ENCODE measurements at regions not wholly inside any gene's neighbourhood (a gene's known extent, or its start where the extent isn't known, plus 50 kb on each side); places are given as distances from the start of the nearest gene placed in this dataset.

DNA sequence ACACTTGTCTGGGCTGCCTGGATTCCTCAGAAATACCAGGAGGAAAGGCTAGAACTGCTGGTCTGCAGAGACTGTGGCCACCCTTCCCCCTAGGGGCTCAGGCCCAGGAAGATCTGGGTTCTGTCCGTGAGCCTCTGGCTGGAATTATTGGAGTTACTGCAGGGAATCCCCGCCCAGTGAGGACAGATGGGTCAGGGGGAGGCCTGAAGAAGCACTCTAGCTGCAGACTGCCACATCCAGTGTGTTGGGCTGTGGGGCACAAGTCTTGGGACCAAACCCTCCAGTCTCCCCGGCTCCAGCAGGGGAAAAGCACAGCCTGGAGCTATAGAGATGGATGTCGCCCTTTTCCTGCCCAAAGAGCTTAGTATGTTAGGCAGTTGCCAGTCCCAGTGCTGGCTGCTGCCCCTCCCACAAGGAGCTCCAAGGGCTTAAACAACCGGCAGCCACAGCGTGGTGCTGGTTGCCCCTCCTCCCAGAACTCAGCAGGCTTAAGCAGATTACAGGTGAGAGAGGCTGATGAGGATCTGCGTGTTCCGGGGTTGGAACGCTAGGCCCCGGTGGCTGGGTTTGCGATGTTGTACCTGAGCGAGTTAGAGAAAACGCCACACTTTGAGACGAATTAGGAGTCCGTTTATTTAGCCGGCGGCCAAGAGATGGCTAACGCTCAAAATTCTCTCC is 255.5 kb upstream of the LRRC7 start:
- TF ChIP-seq GATA3 (IDR thresholded peaks at IDR 0.05; ENCODE audit: low read depth, low read length) (no peak), GATA2 (IDR thresholded peaks at IDR 0.05; ENCODE audit: low read depth, low read length) (no peak)
